D341Med (cell line): ENCODE measurements at regions not wholly inside any gene's neighbourhood (a gene's known extent, or its start where the extent isn't known, plus 50 kb on each side); places are given as distances from the start of the nearest gene placed in this dataset.
A peak's percentile ranks its signal among the peaks of the same experiment; 100 is the strongest.
"Not testable (repeated sequence)": the region's sequence is repeated elsewhere in the genome, so short reads cannot be mapped to it uniquely, and the experiment has no call there.

Source experiments
- DNase-seq: peaks from one replicate; pipeline ENCODE4 v3.0.0; 2012; ENCODE audit warnings: low spot score

DNA sequence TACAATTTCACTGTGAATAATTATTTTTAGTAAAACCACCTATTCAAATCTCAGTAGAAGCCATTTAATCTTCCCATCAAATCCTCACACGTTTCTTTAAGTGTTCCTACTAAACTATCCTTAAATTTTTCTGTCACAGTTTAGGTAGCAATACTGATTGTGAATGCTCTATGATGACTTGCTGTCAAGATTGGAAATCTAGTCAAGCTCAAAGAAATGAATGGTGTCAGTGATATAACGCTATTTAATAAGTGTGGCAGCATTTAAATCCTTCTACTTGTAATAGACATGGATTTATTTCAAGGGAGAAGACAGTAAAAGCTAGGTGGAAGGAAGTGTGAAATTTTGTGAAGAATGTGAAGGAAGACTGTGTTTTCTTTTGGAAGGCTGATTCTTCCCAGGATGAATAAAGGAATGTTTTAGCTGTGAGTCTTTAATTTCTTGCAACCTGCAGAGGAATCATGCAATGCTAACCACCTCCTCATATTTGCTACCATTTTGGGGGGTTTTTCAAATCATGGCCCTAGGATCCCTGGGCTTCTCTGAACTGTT, 936.7 kb upstream of the NEGR1 start:
- DNase-seq: no peak

DNA sequence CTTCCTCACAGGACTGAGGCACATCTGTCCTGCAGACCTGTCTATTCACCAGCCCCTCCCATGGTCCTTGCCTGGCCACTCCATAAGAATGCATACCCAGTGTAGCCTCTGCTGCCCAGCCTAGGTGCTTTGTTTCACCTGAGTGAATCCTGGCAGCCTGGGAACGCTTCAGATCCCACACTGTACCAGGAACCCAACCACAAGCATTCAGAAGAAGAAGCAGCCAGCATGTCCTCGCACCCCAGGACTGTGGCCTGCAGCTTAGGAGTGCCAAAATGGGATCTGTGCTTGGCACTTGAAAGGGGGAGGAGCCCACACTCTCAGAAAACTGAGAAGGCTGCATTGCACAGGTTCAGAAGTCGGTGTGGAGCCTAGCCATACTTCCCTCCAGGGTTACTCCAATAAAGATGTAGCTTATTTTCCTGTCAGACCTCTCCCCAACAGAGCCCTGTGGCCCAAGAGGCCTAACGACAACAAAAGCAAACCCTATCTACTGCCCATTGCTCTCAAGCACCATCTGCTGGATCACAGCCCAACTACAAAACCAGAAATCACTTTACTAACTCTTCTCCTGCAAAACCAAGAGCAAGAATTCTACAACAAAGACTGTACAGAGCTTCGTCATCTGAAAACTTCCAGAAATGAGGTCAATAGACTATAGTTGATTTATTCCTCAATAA, 923.1 kb upstream of the NEGR1 start:
- DNase-seq: no peak

DNA sequence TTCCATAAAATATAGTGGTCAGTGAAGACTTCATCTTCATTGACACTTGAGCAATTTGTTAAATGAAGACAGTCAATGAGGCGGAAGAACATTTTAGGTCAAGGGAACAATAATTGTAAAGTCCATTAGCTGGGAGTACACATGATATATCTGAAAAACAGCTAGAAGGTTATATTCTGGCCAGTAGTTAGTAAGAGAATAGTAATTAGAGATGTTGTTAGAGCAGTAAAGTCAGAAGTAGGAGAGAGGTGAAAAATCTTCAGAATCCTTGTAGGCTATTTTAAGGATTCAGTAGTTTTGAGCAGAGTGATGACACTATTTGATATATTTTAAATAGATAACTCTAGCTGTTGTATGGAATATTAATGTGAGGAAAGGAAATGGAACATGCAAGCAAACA, 915.6 kb upstream of the NEGR1 start:
- no peak for DNase-seq

DNA sequence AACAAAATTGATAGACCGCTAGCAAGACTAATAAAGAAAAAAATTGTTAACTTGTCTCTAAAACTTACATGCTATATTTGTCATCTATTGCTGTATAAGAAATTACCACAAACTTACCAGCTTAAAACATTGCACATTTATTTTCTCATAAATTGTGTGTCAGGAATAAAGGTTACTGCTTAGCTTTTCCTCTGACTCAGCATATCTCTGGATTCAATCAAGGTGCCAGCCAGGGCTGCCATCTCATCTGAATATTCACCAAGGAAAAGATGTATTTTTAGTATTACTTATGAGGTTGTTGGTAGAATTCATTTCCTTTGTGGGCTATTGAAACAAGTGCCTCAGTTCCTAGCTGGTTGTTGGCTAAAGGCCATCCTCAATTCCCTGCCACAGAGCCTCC, 912.6 kb upstream of the NEGR1 start:
- DNase-seq: no peak

DNA sequence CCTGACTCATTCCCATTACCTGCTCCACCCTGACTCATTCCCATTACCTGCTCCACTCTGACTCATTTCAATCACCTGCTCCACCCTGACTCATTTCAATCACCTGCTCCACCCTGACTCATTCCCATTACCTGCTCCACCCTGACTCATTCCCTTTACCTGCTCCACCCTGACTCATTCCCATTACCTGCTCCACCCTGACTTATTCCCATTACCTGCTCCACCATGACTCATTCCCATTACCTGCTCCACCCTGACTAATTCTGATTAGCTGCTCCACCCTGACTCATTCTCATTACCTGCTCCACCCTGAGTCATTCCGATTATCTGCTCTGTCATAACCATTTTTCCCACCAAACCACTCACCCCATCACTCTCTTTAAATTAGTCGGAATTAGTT, 901.2 kb upstream of the NEGR1 start:
- DNase-seq: not testable (repeated sequence)

DNA sequence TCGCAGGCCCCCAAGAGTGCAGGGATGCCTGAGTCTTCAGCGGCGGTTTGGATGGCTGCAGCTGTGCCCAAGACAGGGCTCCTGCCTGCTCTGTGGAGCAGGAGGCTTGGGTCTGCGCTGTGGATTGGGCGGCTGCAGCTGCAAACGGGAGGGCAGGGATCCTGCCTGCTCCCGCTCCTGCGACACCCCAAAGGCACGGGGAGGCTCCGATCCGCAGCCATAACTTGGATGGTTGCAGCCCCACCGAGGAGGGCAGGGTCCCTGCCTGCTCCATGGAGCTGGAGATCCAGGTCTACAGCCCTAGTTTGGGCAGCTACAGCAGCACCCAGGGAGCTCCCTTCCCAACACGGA, 898.8 kb upstream of the NEGR1 start:
- no peak for DNase-seq

DNA sequence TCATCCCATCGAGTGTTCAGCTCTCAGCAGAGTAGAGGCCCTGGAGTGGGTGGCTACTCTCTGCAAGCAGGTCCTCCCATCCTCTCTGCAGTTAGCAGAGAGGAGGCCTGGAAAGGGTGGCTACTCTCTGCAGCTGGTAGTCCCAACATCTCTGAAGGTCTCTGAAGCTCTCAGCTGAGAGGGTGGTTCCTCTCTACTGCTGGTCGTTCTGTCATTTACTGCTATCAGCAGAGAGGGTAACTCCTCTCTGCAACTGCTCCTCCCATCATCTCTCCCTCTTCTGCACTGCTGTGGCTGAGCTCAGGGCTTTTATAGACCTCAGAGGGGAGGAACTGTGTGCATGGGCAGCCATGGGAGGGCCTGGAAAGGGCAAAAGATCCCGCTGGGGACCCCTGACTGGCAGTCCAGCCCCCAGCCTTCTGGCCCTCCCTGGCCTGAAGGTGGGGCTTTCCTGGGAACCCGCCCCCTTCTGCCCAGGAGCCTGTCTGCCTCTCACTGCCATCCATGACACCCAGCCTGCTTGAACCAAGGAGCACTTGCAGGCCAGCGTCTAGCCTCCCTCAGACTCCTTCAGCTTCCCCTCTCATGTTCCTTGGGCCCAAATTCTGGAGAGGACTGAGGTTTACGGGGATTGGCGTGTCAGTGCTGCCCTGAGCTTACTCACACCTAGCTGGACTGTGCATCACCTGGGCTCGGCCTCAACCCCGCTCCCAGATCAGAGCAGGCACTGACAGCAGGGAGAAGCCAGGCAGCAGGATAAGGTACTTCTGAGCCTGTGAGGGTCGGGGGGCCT, 898.3 kb upstream of the NEGR1 start:
- DNase-seq: no peak

DNA sequence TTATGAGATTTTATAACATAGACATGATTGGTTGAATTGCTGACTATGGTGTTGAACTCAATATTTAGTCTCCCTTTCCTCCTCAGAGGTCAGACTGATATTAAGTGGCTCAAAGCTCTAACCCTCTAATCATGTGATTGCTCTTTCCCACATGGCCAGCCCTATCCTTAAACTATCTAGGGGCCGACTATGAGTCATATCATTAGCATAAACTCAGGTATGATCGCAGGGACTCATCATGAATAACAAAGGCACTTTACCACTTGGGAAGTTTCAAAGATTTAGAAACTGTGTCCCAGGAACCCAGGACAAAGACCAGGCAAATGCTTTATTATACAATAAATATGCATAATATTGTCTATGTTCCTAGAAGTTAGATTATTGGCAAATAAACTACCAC, 894.6 kb upstream of the NEGR1 start:
- no peak for DNase-seq

DNA sequence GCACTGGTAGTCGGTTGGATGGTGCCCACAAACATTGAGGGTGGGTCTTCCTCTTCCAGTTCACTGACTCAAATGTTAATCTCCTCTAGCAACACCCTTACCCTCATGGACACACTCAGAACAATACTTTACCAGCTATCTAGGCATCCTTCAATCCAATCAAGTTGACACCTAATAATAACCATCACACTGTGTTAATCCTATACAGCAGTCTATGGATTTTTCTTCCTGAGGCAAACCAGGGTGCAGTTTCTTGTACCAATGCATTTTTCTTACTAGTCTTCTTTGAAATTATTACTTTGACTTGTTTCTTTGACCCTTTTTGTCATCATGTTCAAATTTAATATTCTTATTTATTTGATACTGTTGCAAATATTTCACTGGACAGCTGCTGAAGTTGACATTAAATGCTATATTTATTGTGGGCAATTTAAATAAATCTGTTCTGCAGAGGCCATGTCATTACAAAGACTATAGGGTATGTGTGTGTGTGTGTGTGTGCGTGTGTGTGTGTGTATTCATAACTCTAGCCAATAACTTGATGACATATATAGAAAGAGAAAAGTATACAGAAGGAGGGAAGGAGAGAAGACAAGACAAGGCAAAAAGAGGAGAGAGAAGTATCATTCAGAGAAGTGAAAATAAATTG, 884.8 kb upstream of the NEGR1 start:
- no peak for DNase-seq

DNA sequence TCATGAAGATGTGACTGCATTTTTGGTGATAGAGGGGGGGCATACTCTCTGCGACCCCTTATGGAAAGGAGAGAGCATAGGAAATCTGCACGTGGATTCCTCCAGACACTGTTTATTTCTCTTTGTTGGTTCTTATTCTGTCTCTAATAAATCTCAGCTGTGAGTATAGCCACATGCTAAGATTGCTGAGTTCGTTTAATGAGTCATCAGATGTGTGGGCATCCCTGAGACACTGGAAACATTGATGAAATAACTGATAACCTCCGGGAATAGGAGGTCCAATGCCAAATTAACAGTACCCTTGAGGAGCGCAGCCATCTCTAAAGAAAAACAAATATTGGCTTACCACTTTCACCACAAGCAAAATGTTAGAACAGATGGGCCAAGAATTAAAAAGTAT, 880.2 kb upstream of the NEGR1 start:
- DNase-seq: no peak

DNA sequence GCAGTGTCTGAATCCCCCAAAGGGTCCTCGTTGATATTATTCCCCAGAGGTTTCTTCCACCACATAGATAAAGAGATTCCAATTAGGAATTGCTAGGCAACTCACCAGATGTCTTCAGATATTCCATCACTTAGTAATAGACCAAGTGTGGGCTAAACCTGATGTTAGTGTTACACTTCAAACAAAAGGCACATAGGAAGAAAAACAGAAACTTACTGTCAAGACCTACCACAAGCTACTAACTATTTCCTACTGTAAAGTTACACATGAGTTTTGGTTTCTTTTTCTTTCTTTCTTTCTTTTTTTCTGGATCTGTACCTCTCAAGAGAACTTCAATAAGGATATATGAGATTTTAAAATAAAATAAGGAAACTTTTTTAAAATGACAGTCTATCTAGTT, 879.1 kb upstream of the NEGR1 start:
- no peak for DNase-seq

DNA sequence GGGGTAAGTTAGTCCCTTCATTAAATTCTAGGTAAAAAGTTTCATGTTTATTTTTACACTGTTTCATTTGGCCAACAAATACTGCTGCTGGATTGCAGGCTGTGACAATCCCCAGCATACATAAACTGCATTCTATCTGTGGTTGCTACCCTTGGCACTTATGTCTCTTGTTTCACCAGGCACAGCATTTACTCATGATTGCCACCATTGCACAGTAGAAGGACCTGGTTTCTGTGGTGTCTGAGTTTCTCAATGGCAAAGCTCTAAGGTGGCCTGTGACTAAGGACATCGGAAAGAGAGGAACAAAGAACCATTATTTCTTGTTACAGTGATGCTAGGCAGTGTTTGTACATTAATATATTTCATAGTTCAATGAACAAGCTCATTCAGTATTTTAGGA, 878.4 kb upstream of the NEGR1 start:
- DNase-seq: no peak

DNA sequence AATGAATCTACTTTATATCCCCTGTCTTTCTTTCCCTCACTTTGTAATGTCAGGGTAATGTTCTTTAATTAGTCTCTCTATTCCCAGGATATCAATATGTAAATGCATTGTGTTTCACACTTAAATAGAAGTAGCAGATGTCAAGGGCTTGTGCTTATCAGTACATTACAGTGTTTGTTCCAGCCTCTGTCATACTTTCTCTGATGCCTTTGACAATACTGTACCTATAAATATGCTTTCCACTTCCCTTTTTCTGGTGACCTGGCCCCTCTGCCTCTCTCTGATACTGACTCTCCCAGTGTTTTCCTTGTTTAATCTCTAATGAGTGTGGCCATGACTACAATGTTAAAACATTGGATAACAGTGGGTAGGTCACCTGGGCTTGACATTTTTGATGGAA, 862.0 kb upstream of the NEGR1 start:
- DNase-seq: no peak

DNA sequence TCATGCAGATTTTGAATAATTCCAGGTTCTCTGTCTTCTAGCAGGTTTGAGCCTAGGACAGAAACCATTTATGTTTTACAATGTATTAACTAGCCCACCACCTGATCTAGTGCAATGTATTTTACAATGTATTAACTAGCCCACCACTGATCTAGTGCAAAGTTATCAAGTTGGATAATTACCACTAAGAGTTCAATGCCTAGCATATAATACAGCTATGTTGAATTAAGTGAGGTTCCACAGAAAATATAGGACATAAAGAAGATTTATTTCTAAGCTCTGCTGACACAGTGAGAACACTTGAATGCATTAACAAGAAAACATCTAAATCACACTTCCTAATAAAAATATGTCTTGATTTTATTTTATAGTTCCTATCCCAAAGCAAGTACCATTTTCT, 854.6 kb upstream of the NEGR1 start:
- no peak for DNase-seq

DNA sequence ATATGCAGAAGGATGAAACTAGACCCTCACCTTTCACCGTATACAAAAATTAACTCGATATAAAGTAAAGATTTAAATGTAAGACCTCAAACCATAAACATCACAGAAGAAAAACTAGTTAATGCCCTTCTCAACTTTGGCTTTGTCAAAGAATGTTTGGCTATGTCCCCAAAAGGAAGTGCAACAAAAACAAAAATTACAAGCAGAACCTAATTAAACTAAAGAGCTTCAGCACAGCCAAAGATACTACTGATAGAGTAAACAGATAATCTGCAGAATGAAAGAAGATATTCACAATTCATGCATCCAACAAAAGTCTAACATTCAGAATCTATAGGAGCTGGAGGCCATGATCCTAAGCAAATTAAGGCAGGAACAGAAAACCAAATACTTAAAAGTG, 824.6 kb upstream of the NEGR1 start:
- DNase-seq: no peak

DNA sequence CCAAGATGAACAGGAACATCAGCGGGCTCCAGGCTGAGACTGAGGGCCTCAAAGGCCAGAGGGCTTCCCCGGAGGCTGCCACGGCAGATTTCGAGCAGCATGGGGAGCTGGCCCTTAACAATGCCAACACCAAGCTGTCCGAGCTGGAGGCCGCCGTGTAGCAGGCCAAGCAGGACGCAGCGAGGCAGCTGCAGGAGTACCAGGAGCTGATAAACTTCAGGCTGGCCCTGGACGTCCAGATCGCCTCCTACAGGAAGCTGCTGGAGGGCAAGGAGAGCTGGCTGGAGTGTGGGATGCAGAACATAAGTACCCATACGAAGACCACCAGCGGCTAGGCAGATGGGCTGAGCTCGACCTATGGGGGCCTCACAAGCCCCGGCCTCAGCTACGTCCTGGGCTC, 823.4 kb upstream of the NEGR1 start:
- no peak for DNase-seq

DNA sequence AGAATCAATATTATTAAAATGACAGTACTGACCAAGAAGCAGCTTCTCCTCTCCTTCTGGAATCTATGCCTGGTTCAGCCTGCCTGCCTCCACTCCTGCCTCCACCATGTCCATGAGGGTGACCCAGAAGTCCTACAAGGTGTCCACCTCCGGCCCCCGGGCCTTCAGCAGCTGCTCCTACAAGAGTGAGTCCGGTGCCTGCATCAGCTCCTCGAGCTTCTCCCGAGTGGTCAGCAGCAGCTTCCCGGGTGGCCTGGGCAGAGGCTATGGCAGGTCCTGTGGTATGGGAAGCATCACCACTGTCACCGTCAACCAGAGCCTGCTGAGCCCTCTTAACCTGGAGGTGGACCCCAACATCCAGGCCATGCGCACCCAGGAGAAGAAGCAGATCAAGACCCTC, 822.4 kb upstream of the NEGR1 start:
- no peak for DNase-seq

DNA sequence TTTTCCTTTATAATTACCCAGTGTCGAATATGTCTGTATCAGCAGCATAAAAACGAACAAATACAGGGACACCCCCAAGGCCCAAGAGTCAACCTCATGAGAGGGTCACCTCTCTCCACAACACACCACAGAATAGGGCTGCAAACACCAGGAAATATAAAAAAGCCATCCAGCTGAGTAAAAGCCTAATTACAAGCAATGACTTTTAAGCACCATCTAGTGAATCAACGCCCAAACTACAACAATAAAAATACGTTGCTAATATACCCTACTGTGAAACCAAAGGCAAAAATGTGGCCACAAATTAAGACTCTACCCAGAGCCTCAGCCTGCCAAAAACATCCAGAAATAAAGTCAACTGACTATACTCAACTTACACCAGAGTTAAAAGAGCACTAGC, 817.9 kb upstream of the NEGR1 start:
- no peak for DNase-seq

DNA sequence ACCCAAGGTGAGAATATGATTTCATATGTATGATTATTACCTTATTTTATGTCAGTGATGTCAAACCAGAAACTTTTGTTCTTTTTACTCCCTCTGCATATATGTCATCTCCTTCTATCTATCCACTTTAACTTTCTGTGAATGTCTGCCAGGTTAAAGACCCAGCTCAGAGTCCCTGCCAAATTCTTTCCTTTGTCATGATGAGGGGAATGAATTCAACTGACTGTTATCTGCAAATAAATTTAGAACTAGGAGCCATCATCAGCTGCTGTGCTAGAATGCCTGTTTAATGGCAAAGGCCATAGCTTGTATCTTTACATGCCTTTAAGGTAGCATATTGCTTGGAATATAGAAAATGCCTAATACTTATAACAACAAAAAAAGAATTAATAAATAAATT, 815.6 kb upstream of the NEGR1 start:
- DNase-seq: no peak

DNA sequence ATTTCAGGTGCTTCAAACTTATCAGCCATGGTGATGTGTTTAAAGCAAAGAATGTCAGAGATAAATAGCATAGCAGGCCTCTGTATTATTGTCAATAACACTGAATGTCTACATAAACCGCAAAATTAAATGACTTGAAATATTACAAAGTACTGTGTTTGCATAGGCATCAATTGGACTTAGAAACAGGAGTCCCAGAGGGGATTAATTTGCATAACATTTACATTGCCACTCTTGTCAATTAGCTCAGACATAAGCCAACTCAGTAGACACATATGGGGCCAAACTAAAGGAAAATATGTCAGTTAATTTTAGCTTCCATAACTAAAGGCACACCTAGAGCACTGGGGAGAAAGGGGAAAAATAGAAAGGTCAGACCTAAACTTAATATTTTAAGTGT, 814.5 kb upstream of the NEGR1 start:
- no peak for DNase-seq

DNA sequence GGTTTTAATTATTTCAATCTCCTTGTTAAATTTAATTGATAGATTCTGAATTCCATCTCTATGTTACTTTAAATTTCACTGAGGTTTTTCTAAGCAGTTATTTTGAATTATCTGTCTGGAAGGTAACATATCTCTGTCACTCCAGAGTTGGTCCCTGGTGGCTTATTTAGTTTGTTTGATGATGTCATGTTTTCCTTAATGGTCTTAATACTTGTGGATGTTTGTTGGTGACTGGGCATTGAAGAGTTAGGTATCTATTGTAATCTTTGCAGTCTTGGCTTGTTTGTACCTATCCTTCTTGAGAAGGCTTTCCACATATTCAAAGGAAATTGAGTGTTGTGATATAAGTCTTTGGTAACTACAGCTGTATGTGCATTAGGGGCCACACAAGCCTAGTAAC, 810.0 kb upstream of the NEGR1 start:
- no peak for DNase-seq

DNA sequence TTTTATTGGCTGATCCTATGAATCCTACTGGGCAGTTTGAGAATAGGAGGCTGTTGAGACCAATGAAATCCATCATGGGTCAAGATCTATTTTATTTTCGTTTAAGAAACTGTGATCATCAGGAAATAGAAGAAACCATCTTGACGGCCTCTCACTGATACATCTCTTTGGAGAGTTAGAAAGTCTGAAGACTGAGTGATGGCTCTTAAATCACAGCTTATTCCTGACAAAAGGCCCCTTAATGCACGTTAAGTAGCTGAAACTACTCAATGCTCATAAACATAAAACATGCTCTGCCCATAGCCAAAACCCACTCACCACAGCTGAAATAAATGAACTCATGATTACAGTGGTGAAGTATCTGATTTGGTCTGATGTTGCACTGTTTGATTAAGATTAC, 784.5 kb upstream of the NEGR1 start:
- DNase-seq: no peak

DNA sequence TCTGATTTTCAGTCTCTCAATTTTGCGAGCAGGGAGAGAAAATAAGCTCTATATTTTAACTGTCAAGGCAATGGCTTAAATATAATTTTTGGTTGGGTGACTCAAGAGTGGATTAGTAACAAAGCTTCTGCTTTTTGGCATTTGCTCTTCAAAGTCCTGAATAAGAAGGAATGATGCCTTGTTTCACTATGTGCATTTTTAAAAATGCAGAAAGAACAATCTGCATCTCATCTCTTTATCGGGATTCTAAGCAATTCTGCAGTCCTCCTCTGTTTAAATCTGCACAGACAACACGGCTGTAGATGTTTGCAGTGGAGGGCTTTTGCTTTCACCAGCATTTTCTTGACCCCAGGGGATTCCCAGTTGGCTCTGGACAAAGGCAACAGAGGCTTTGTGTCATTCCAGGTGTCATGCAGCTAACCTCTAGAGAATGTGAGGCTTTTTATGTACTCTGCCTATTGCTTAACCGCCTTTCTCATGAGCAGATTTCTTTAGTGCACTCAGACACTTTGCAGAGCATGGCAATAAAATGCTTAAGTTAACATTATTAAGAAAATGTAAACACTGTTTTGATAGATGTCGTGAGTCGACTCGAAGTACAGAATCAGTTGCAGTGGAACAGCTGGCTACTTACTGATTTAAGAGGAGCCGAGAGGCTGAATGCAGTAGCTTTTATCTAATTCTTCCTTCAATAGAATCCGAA, 783.2 kb upstream of the NEGR1 start:
- peak; percentile 36 for DNase-seq
